ENCODE measurements at regions not wholly inside any gene's neighbourhood (a gene's known extent, or its start where the extent isn't known, plus 50 kb on each side); places are given as distances from the start of the nearest gene placed in this dataset.

- Mint-ChIP-seq H3K36me3 (no peaks in the 10 kb centered on the region), H3K27me3 (peaks cover 77% of the 10 kb centered on the region), H3K27ac (no peak overlapping the region), H3K4me1 (peaks cover under 1% of the 10 kb centered on the region), H3K4me3 (no peak overlapping the region), H3K9me3 (no peaks in the 10 kb centered on the region)
- no peak for DNase-seq
Measured at GRCh38 chr15:95292785-95293450, 1037.6 kb upstream of the NR2F2 start.

GRCh38 chr15:95293456-95294031 lies 1037.0 kb upstream of the NR2F2 start:
- DNase-seq: no peak
- Mint-ChIP-seq H3K27ac (no peak overlapping the region), H3K4me3 (no peak overlapping the region), H3K4me1 (peaks cover 2% of the 10 kb centered on the region), H3K27me3 (peaks cover 72% of the 10 kb centered on the region), H3K36me3 (no peaks in the 10 kb centered on the region), H3K9me3 (no peaks in the 10 kb centered on the region)

GRCh38 chr15:95295363-95295762 lies 1035.1 kb upstream of the NR2F2 start:
- H3K4me3 Mint-ChIP-seq: no peak overlapping the region
- DNase-seq: no peak
- no peaks in the 10 kb centered on the region for H3K9me3 Mint-ChIP-seq
- H3K4me1 Mint-ChIP-seq: peaks cover 5% of the 10 kb centered on the region
- no peak overlapping the region for H3K27ac Mint-ChIP-seq
- no peaks in the 10 kb centered on the region for H3K36me3 Mint-ChIP-seq
- peaks cover 60% of the 10 kb centered on the region for H3K27me3 Mint-ChIP-seq

- no peak for DNase-seq
- Mint-ChIP-seq H3K27ac (no peak overlapping the region), H3K27me3 (peaks cover 63% of the 10 kb centered on the region), H3K4me3 (no peak overlapping the region), H3K9me3 (no peaks in the 10 kb centered on the region), H3K36me3 (no peaks in the 10 kb centered on the region), H3K4me1 (peaks cover 5% of the 10 kb centered on the region)
Measured at GRCh38 chr15:95295896-95296625, 1034.4 kb upstream of the NR2F2 start.

- no peak overlapping the region for H3K4me3 Mint-ChIP-seq
- no peak overlapping the region for H3K27ac Mint-ChIP-seq
- no peak for DNase-seq
- peaks cover 5% of the 10 kb centered on the region for H3K4me1 Mint-ChIP-seq
- H3K36me3 Mint-ChIP-seq: no peaks in the 10 kb centered on the region
- no peaks in the 10 kb centered on the region for H3K9me3 Mint-ChIP-seq
- peaks cover 67% of the 10 kb centered on the region for H3K27me3 Mint-ChIP-seq
Measured at GRCh38 chr15:95296643-95297042, 1033.9 kb upstream of the NR2F2 start.

GRCh38 chr15:95298729-95299128 lies 1031.8 kb upstream of the NR2F2 start:
- DNase-seq: no peak
- H3K27me3 Mint-ChIP-seq: peaks cover 65% of the 10 kb centered on the region
- no peak overlapping the region for H3K27ac Mint-ChIP-seq

GRCh38 chr15:95300958-95301357 lies 1029.5 kb upstream of the NR2F2 start:
- no peak overlapping the region for H3K27ac Mint-ChIP-seq
- peaks cover 12% of the 10 kb centered on the region for H3K4me1 Mint-ChIP-seq
- DNase-seq: no peak
- H3K9me3 Mint-ChIP-seq: no peaks in the 10 kb centered on the region
- H3K27me3 Mint-ChIP-seq: peaks cover 69% of the 10 kb centered on the region
- no peaks in the 10 kb centered on the region for H3K36me3 Mint-ChIP-seq
- no peak overlapping the region for H3K4me3 Mint-ChIP-seq

More at GRCh38 chr15:95298729-95299128, 1031.8 kb upstream of the NR2F2 start:
- no peaks in the 10 kb centered on the region for H3K9me3 Mint-ChIP-seq
- H3K36me3 Mint-ChIP-seq: no peaks in the 10 kb centered on the region
- H3K4me3 Mint-ChIP-seq: no peak overlapping the region
- peaks cover 5% of the 10 kb centered on the region for H3K4me1 Mint-ChIP-seq

- H3K27me3 Mint-ChIP-seq: peaks cover 63% of the 10 kb centered on the region
Measured at GRCh38 chr15:95302206-95302605, 1028.3 kb upstream of the NR2F2 start.

GRCh38 chr15:95302809-95303208 lies 1027.7 kb upstream of the NR2F2 start:
- Mint-ChIP-seq H3K4me1 (peaks cover 12% of the 10 kb centered on the region), H3K27ac (no peak overlapping the region), H3K9me3 (no peaks in the 10 kb centered on the region), H3K36me3 (no peaks in the 10 kb centered on the region), H3K27me3 (peaks cover 57% of the 10 kb centered on the region), H3K4me3 (no peak overlapping the region)
- DNase-seq: no peak

More at GRCh38 chr15:95302206-95302605, 1028.3 kb upstream of the NR2F2 start:
- Mint-ChIP-seq H3K36me3 (no peaks in the 10 kb centered on the region), H3K4me3 (no peak overlapping the region), H3K9me3 (no peaks in the 10 kb centered on the region), H3K27ac (no peak overlapping the region), H3K4me1 (peaks cover 12% of the 10 kb centered on the region)
- no peak for DNase-seq

- Mint-ChIP-seq H3K4me1 (peaks cover 8% of the 10 kb centered on the region), H3K27ac (no peak overlapping the region), H3K9me3 (no peaks in the 10 kb centered on the region), H3K36me3 (no peaks in the 10 kb centered on the region), H3K27me3 (peaks cover 55% of the 10 kb centered on the region), H3K4me3 (no peak overlapping the region)
- no peak for DNase-seq
Measured at GRCh38 chr15:95303713-95304112, 1026.8 kb upstream of the NR2F2 start.

GRCh38 chr15:95304151-95304946 lies 1026.2 kb upstream of the NR2F2 start:
- Mint-ChIP-seq H3K9me3 (no peaks in the 10 kb centered on the region), H3K27ac (no peak overlapping the region), H3K4me1 (peaks cover 6% of the 10 kb centered on the region), H3K27me3 (peaks cover 55% of the 10 kb centered on the region), H3K4me3 (no peak overlapping the region), H3K36me3 (no peaks in the 10 kb centered on the region)
- DNase-seq: no peak

GRCh38 chr15:95304947-95305400 lies 1025.5 kb upstream of the NR2F2 start:
- no peak overlapping the region for H3K27ac Mint-ChIP-seq

GRCh38 chr15:95307115-95307514 lies 1023.4 kb upstream of the NR2F2 start:
- peaks cover 38% of the 10 kb centered on the region for H3K27me3 Mint-ChIP-seq
- no peak overlapping the region for H3K4me3 Mint-ChIP-seq
- no peaks in the 10 kb centered on the region for H3K36me3 Mint-ChIP-seq
- DNase-seq: no peak
- no peak overlapping the region for H3K27ac Mint-ChIP-seq
- no peaks in the 10 kb centered on the region for H3K9me3 Mint-ChIP-seq
- peaks cover 6% of the 10 kb centered on the region for H3K4me1 Mint-ChIP-seq

More at GRCh38 chr15:95304947-95305400, 1025.5 kb upstream of the NR2F2 start:
- DNase-seq: no peak
- Mint-ChIP-seq H3K9me3 (no peaks in the 10 kb centered on the region), H3K36me3 (no peaks in the 10 kb centered on the region), H3K4me3 (no peak overlapping the region), H3K4me1 (peaks cover 6% of the 10 kb centered on the region), H3K27me3 (peaks cover 53% of the 10 kb centered on the region)

- no peak for DNase-seq
- Mint-ChIP-seq H3K9me3 (no peaks in the 10 kb centered on the region), H3K36me3 (no peaks in the 10 kb centered on the region), H3K4me1 (no peaks in the 10 kb centered on the region), H3K27me3 (peaks cover 21% of the 10 kb centered on the region), H3K4me3 (no peak overlapping the region), H3K27ac (no peak overlapping the region)
Measured at GRCh38 chr15:95319242-95319641, 1011.3 kb upstream of the NR2F2 start.

- H3K9me3 Mint-ChIP-seq: no peaks in the 10 kb centered on the region
- peaks cover 52% of the 10 kb centered on the region for H3K27me3 Mint-ChIP-seq
- H3K4me3 Mint-ChIP-seq: no peak overlapping the region
- H3K4me1 Mint-ChIP-seq: peaks cover 7% of the 10 kb centered on the region
- DNase-seq: no peak
- no peak overlapping the region for H3K27ac Mint-ChIP-seq
- no peaks in the 10 kb centered on the region for H3K36me3 Mint-ChIP-seq
Measured at GRCh38 chr15:95323796-95324195, 1006.7 kb upstream of the NR2F2 start.
